CD4-positive, alpha-beta T cell treated with Interleukin-17A for 1 hour (primary cell): ENCODE measurements at regions not wholly inside any gene's neighbourhood (a gene's known extent, or its start where the extent isn't known, plus 50 kb on each side); places are given as distances from the start of the nearest gene placed in this dataset.
A peak's percentile ranks its signal among the peaks of the same experiment; 100 is the strongest.
"Not testable (repeated sequence)": the region's sequence is repeated elsewhere in the genome, so short reads cannot be mapped to it uniquely, and the experiment has no call there.

Experiments used
- DNase-seq: peaks from one replicate; pipeline ENCODE4 v3.0.0-alpha.2; 2020

GRCh38 chr3:74269689-74270088, 344.8 kb downstream of the CNTN3 start:
- no peak for DNase-seq

GRCh38 chr3:74268753-74269152, 345.7 kb downstream of the CNTN3 start:
- no peak for DNase-seq

- peak; percentile 8 for DNase-seq
These were observed 346.8 kb downstream of the CNTN3 start for GRCh38 chr3:74267588-74268184.

GRCh38 chr3:74267131-74267530, 347.3 kb downstream of the CNTN3 start:
- DNase-seq, result no peak

GRCh38 chr3:74265069-74265468, 349.4 kb downstream of the CNTN3 start:
- no peak for DNase-seq

GRCh38 chr3:74263031-74263430, 351.4 kb downstream of the CNTN3 start:
- DNase-seq, result no peak

- no peak for DNase-seq
These were observed 381.4 kb downstream of the CNTN3 start for GRCh38 chr3:74233091-74233490.

GRCh38 chr3:74217467-74217866, 397.0 kb downstream of the CNTN3 start:
- no peak for DNase-seq

GRCh38 chr3:74214286-74214685, 400.2 kb downstream of the CNTN3 start:
- DNase-seq, result no peak

- DNase-seq, result no peak
These were observed 403.7 kb downstream of the CNTN3 start for GRCh38 chr3:74210739-74211138.

- no peak for DNase-seq
These were observed 413.5 kb downstream of the CNTN3 start for GRCh38 chr3:74200952-74201351.

- DNase-seq, result not testable (repeated sequence)
These were observed 435.8 kb downstream of the CNTN3 start for GRCh38 chr3:74178664-74179063.

- no peak for DNase-seq
These were observed 441.4 kb downstream of the CNTN3 start for GRCh38 chr3:74173090-74173489.

GRCh38 chr3:74167926-74168325, 446.5 kb downstream of the CNTN3 start:
- DNase-seq, result no peak

- no peak for DNase-seq
These were observed 449.2 kb downstream of the CNTN3 start for GRCh38 chr3:74165211-74165610.

GRCh38 chr3:74149466-74149865, 465.0 kb downstream of the CNTN3 start:
- no peak for DNase-seq

- DNase-seq, result no peak
These were observed 469.2 kb downstream of the CNTN3 start for GRCh38 chr3:74145277-74145676.

- no peak for DNase-seq
These were observed 474.8 kb downstream of the CNTN3 start for GRCh38 chr3:74139648-74140047.

- DNase-seq, result no peak
These were observed 476.7 kb downstream of the CNTN3 start for GRCh38 chr3:74137790-74138189.

GRCh38 chr3:74135808-74136207, 478.7 kb downstream of the CNTN3 start:
- DNase-seq, result no peak

- no peak for DNase-seq
These were observed 479.6 kb downstream of the CNTN3 start for GRCh38 chr3:74134831-74135230.

GRCh38 chr3:74131546-74132328, 482.7 kb downstream of the CNTN3 start:
- DNase-seq, result not testable (repeated sequence)

GRCh38 chr3:74129611-74130010, 484.8 kb downstream of the CNTN3 start:
- DNase-seq, result no peak

GRCh38 chr3:74129056-74129455, 485.4 kb downstream of the CNTN3 start:
- no peak for DNase-seq

- DNase-seq, result no peak
These were observed 487.2 kb downstream of the CNTN3 start for GRCh38 chr3:74127256-74127655.
